Chondrocyte (in vitro differentiated cells): ENCODE measurements at regions not wholly inside any gene's neighbourhood (a gene's known extent, or its start where the extent isn't known, plus 50 kb on each side); places are given as distances from the start of the nearest gene placed in this dataset.
"Not testable (repeated sequence)": the region's sequence is repeated elsewhere in the genome, so short reads cannot be mapped to it uniquely, and the experiment has no call there.

Experiments used
- DNase-seq: peaks from one replicate; pipeline ENCODE4 v3.0.0; 2021; ENCODE audit warnings: mixed read lengths, low spot score
- H3K27ac Mint-ChIP-seq: one replicate; pipeline ENCODE4 v1.8.0; 2021; ENCODE audit warnings: mild to moderate bottlenecking, moderate library complexity, mixed read lengths; ENCODE audit not compliant: unreplicated experiment
- H3K27me3 Mint-ChIP-seq: 2 replicates; pipeline ENCODE4 v1.8.0; 2021; ENCODE audit warnings: low read depth, mixed read lengths
- H3K36me3 Mint-ChIP-seq: 2 replicates; pipeline ENCODE4 v1.8.0; 2021; ENCODE audit warnings: low read depth, mixed read lengths
- H3K4me1 Mint-ChIP-seq: 2 replicates; pipeline ENCODE4 v1.8.0; 2021; ENCODE audit warnings: low read depth, mild to moderate bottlenecking, mixed read lengths
- H3K4me3 Mint-ChIP-seq: one replicate; pipeline ENCODE4 v1.8.0; 2021; ENCODE audit warnings: mild to moderate bottlenecking, moderate library complexity, mixed read lengths; ENCODE audit not compliant: unreplicated experiment
- H3K9me3 Mint-ChIP-seq: 2 replicates; pipeline ENCODE4 v1.8.0; 2021; ENCODE audit warnings: low read depth, mixed read lengths
- TF ChIP-seq, protein P1 (sequence below): fragments of 200-600 bp; sonication (generic); IDR thresholded peaks from 2 replicates; pipeline ENCODE4 v1.5.0; 2021; ENCODE audit warnings: antibody characterized with exemption, mild to moderate bottlenecking, moderate library complexity

DNA sequence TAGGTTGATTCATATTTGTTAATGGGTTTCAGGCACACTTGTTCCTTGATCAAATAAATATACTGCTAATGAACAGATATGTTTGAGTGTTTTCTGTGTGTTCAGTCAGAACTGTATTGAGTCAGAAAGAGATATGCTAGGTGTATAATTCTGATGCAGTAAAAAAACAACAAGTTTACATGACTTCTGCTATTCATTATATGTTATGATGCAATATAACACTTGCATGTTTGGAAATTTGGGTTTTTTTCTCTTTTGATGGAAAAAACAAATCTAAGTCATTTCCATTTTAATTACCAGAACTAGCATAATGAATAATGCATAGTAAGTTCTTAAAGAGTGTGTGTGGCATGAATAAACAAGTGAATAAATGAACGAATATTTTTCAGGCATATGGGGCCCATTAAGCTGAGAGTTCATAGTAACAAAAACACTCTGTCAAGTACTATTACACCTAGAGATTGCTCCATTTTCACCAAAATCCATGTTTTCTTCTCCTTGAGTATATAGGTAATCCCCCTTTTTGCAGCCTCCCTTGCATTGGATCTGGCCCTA is 208.3 kb upstream of the NT5E start:
- no peak for DNase-seq
- TF ChIP-seq, protein P1, sequence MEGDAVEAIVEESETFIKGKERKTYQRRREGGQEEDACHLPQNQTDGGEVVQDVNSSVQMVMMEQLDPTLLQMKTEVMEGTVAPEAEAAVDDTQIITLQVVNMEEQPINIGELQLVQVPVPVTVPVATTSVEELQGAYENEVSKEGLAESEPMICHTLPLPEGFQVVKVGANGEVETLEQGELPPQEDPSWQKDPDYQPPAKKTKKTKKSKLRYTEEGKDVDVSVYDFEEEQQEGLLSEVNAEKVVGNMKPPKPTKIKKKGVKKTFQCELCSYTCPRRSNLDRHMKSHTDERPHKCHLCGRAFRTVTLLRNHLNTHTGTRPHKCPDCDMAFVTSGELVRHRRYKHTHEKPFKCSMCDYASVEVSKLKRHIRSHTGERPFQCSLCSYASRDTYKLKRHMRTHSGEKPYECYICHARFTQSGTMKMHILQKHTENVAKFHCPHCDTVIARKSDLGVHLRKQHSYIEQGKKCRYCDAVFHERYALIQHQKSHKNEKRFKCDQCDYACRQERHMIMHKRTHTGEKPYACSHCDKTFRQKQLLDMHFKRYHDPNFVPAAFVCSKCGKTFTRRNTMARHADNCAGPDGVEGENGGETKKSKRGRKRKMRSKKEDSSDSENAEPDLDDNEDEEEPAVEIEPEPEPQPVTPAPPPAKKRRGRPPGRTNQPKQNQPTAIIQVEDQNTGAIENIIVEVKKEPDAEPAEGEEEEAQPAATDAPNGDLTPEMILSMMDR: no peak
- H3K4me3 Mint-ChIP-seq: no peak overlapping the region
- no peaks in the 10 kb centered on the region for H3K36me3 Mint-ChIP-seq
- H3K4me1 Mint-ChIP-seq: no peaks in the 10 kb centered on the region
- peaks cover 9% of the 10 kb centered on the region for H3K27me3 Mint-ChIP-seq
- no peak overlapping the region for H3K27ac Mint-ChIP-seq
- H3K9me3 Mint-ChIP-seq: no peaks in the 10 kb centered on the region

DNA sequence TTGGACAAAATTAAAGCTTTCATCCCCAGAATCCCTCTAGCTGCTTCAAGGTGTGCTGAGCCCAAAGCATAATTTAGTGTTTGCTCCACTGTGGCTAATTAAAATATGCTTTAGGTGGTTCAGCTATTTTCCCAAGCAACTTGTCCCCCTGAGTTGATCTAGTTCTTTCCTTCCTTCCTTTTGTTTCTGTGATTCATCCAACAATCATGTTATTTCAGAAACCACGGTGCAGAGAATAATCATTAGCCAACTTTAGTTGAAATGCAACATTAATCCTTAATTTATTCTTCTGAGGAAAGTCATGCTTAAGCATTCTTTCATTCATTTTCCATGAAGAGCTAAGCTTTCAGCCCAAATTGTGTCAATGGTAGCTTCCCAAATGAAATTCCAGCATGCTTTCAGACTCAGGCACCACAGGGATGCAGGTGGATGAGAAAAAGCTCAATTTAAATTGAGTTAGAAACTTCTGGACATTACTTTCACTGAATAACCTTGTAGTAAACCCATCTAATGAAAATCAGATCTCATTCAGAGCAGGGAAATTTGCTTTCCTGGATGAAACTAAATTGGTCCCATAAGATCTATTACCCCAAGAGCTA is 209.0 kb upstream of the NT5E start:
- Mint-ChIP-seq H3K36me3 (no peaks in the 10 kb centered on the region), H3K9me3 (no peaks in the 10 kb centered on the region), H3K27ac (no peak overlapping the region), H3K27me3 (peaks cover 9% of the 10 kb centered on the region), H3K4me3 (no peak overlapping the region), H3K4me1 (no peaks in the 10 kb centered on the region)
- TF ChIP-seq, protein P1: no peak
- DNase-seq: no peak

DNA sequence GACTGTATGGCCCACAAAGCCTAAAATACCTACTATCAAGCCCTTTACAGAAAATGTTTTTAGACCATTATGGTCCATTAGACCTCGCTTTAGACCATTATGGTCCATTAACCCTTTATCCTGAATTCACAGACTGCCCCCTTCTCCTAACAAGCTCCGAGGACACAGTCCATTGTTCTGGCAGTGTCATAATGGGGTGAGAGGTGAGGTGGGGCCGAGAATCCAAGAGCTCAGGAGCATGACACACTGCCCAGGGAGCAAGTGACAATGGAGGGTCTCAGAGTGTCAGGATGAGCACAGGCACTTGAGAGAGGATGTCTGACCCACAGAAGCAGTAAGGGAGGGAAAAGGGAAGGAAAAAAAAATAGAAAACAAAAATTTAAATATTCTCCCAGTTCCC is 212.4 kb upstream of the NT5E start:
- H3K36me3 Mint-ChIP-seq: no peaks in the 10 kb centered on the region
- no peaks in the 10 kb centered on the region for H3K4me1 Mint-ChIP-seq
- peaks cover 11% of the 10 kb centered on the region for H3K27me3 Mint-ChIP-seq
- no peak for DNase-seq
- no peaks in the 10 kb centered on the region for H3K9me3 Mint-ChIP-seq
- H3K4me3 Mint-ChIP-seq: no peak overlapping the region
- TF ChIP-seq, protein P1: no peak
- H3K27ac Mint-ChIP-seq: no peak overlapping the region

DNA sequence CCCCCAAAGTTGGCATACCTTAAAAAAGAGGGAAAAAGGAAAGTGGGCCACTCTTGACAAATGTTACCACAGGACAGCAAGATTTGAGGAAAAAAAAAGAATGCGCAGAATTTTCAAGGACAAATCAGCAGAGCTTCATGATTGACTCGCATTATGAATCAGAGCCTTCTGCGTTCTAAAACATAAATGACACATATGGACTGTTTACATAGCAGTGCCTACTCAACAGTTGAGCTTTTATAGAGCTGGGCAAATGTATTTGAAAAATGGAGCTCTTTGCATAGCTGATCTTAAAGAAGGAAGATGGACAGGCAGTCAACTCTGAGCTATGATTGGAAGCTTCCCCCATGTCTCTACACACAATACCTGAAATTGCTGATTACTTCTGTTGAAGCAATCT is 213.2 kb upstream of the NT5E start:
- TF ChIP-seq, protein P1: no peak
- no peak for DNase-seq
- Mint-ChIP-seq H3K36me3 (no peaks in the 10 kb centered on the region), H3K4me1 (no peaks in the 10 kb centered on the region), H3K4me3 (no peak overlapping the region), H3K27me3 (peaks cover 11% of the 10 kb centered on the region), H3K9me3 (no peaks in the 10 kb centered on the region), H3K27ac (no peak overlapping the region)

DNA sequence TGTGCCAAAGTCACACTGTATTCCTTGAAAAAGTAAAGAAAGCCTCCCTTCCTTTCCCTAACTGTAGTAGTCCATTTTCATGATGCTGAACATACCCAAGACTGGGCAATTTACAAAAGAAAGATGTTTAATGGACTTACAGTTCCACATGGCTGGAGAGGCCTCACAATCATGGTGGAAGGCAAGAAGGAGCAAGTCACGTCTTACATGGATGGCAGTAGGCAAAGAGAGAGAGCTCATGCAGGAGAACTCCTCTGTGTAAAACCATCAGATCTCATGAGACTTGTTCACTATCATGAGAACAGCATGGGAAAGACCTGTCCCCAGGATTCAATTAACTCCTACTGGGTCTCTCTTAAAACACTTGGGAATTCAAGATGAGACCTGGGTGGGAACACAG is 222.5 kb upstream of the NT5E start:
- not testable (repeated sequence) for H3K27me3 Mint-ChIP-seq, H3K4me1 Mint-ChIP-seq, H3K4me3 Mint-ChIP-seq, DNase-seq, H3K36me3 Mint-ChIP-seq, H3K27ac Mint-ChIP-seq
- peaks cover 44% of the 10 kb centered on the region for H3K9me3 Mint-ChIP-seq

DNA sequence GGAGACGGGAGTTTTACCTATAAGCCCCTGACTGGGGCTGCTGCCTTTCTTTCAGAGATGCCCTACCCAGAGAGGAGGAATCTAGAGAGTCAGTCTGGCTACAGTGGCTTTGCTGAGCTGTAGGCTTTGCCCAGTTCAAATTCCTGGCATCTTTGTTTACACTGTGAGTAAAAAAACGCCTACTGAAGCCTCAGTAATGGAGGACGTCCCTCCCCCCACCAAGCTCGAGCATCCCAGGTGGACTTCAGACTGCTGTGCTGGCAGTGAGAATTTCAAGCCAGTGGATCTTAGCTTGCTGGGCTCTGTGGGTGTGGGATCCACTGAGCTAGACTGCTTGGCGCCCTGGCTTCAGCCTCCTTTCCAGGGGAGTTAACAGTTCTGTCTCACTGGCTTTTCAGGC is 237.1 kb upstream of the NT5E start:
- not testable (repeated sequence) for H3K4me1 Mint-ChIP-seq, DNase-seq, H3K27ac Mint-ChIP-seq, H3K27me3 Mint-ChIP-seq, H3K36me3 Mint-ChIP-seq, H3K4me3 Mint-ChIP-seq
- H3K9me3 Mint-ChIP-seq: peaks cover 51% of the 10 kb centered on the region
